WERI-Rb-1 (cell line): ENCODE measurements at regions not wholly inside any gene's neighbourhood (a gene's known extent, or its start where the extent isn't known, plus 50 kb on each side); places are given as distances from the start of the nearest gene placed in this dataset.
"Not testable (repeated sequence)": the region's sequence is repeated elsewhere in the genome, so short reads cannot be mapped to it uniquely, and the experiment has no call there.

Experiments
- DNase-seq: peaks from one replicate; pipeline ENCODE4 v3.0.0-alpha.2; 2020
- H3K27ac ChIP-seq: fragments of 250-450 bp; sonication (Bioruptor Pico); 2 replicates; pipeline ENCODE4 v1.5.1; 2020; ENCODE audit warnings: mild to moderate bottlenecking, moderate library complexity
- H3K27me3 ChIP-seq: fragments of 250-450 bp; sonication (Bioruptor Pico); 2 replicates; pipeline ENCODE4 v1.5.1; 2021; ENCODE audit warnings: mild to moderate bottlenecking, low read depth, moderate library complexity; ENCODE audit not compliant: insufficient read depth, severe bottlenecking
- H3K36me3 ChIP-seq: fragments of 250-450 bp; sonication (Bioruptor Pico); 2 replicates; pipeline ENCODE4 v1.5.1; 2020; ENCODE audit warnings: mild to moderate bottlenecking, moderate library complexity
- H3K4me3 ChIP-seq: 2 replicates; pipeline ENCODE4 v1.5.1; 2011; ENCODE audit warnings: low read depth, mild to moderate bottlenecking, control low read depth, low read length
- H3K9me3 ChIP-seq: fragments of 250-450 bp; sonication (Bioruptor Pico); 2 replicates; pipeline ENCODE4 v1.5.1; 2021; ENCODE audit warnings: mild to moderate bottlenecking, moderate library complexity; ENCODE audit not compliant: severe bottlenecking
- CTCF ChIP-seq: IDR thresholded peaks from 2 replicates; pipeline ENCODE4 v1.5.1; 2011; ENCODE audit warnings: low read depth, mild to moderate bottlenecking, control low read depth, inconsistent platforms, low read length

- H3K9me3 ChIP-seq: no peaks in the 10 kb centered on the region
- no peak overlapping the region for H3K27ac ChIP-seq
- H3K27me3 ChIP-seq: no peaks in the 10 kb centered on the region
- TF ChIP-seq CTCF: no peak
- no peak overlapping the region for H3K4me3 ChIP-seq
- no peaks in the 10 kb centered on the region for H3K36me3 ChIP-seq
- no peak for DNase-seq
Observed at GRCh38 chr18:29741461-29741860, 1301.1 kb downstream of the DSC3 start.

GRCh38 chr18:29737620-29738019 lies 1304.9 kb downstream of the DSC3 start:
- no peaks in the 10 kb centered on the region for H3K9me3 ChIP-seq
- no peak overlapping the region for H3K27ac ChIP-seq
- H3K36me3 ChIP-seq: no peaks in the 10 kb centered on the region
- H3K4me3 ChIP-seq: no peak overlapping the region
- no peak for DNase-seq
- H3K27me3 ChIP-seq: no peaks in the 10 kb centered on the region
- TF ChIP-seq CTCF: no peak

- H3K9me3 ChIP-seq: no peaks in the 10 kb centered on the region
- DNase-seq: no peak
- TF ChIP-seq CTCF: no peak
- H3K36me3 ChIP-seq: no peaks in the 10 kb centered on the region
- H3K4me3 ChIP-seq: no peak overlapping the region
- H3K27ac ChIP-seq: no peak overlapping the region
- no peaks in the 10 kb centered on the region for H3K27me3 ChIP-seq
Observed at GRCh38 chr18:29737190-29737589, 1305.4 kb downstream of the DSC3 start.

GRCh38 chr18:29730073-29730472 lies 1312.5 kb downstream of the DSC3 start:
- no peak overlapping the region for H3K27ac ChIP-seq
- H3K9me3 ChIP-seq: no peaks in the 10 kb centered on the region
- no peak for TF ChIP-seq CTCF
- H3K27me3 ChIP-seq: no peaks in the 10 kb centered on the region
- no peaks in the 10 kb centered on the region for H3K36me3 ChIP-seq
- H3K4me3 ChIP-seq: no peak overlapping the region
- DNase-seq: no peak

- no peak for TF ChIP-seq CTCF
- H3K4me3 ChIP-seq: no peak overlapping the region
- no peak overlapping the region for H3K27ac ChIP-seq
- no peaks in the 10 kb centered on the region for H3K36me3 ChIP-seq
- no peaks in the 10 kb centered on the region for H3K27me3 ChIP-seq
- DNase-seq: no peak
- H3K9me3 ChIP-seq: no peaks in the 10 kb centered on the region
Observed at GRCh38 chr18:29726646-29727045, 1315.9 kb downstream of the DSC3 start.

GRCh38 chr18:29723486-29723885 lies 1319.1 kb downstream of the DSC3 start:
- not testable (repeated sequence) for H3K27me3 ChIP-seq

GRCh38 chr18:29715960-29716359 lies 1326.6 kb downstream of the DSC3 start:
- not testable (repeated sequence) for H3K27me3 ChIP-seq, H3K9me3 ChIP-seq, H3K27ac ChIP-seq, H3K36me3 ChIP-seq, DNase-seq, H3K4me3 ChIP-seq

More at GRCh38 chr18:29723486-29723885, 1319.1 kb downstream of the DSC3 start:
- H3K36me3 ChIP-seq, H3K27ac ChIP-seq, DNase-seq, H3K4me3 ChIP-seq, H3K9me3 ChIP-seq: not testable (repeated sequence)
